HG02852 (cell line): ENCODE measurements at regions not wholly inside any gene's neighbourhood (a gene's known extent, or its start where the extent isn't known, plus 50 kb on each side); places are given as distances from the start of the nearest gene placed in this dataset.

ENCODE experiments used
- ATAC-seq: cut with Tn5 transposase; IDR thresholded peaks from one replicate; pipeline ENCODE4 v1.9.1; 2021; ENCODE audit warnings: mild to moderate bottlenecking, moderate library complexity; ENCODE audit not compliant: unreplicated experiment

- no peak for ATAC-seq
Observed at GRCh38 chr13:48181482-48182145, 51.4 kb upstream of the ITM2B start.

GRCh38 chr13:48178126-48178525 lies 54.9 kb upstream of the ITM2B start:
- no peak for ATAC-seq

- ATAC-seq, result no peak
Observed at GRCh38 chr13:48176781-48177180, 56.2 kb upstream of the ITM2B start.

GRCh38 chr13:48175185-48175584 lies 57.8 kb upstream of the ITM2B start:
- ATAC-seq, result peak; percentile 83

GRCh38 chr13:48167866-48168265 lies 65.1 kb upstream of the ITM2B start:
- no peak for ATAC-seq

GRCh38 chr13:48165727-48166126 lies 67.3 kb upstream of the ITM2B start:
- no peak for ATAC-seq

GRCh38 chr13:48165063-48165462 lies 67.9 kb upstream of the ITM2B start:
- no peak for ATAC-seq

GRCh38 chr13:48163061-48163460 lies 68.2 kb upstream of the MED4 start:
- ATAC-seq, result no peak

- no peak for ATAC-seq
Observed at GRCh38 chr13:48162217-48162616, 67.3 kb upstream of the MED4 start.

- no peak for ATAC-seq
Observed at GRCh38 chr13:48161530-48162179, 66.8 kb upstream of the MED4 start.

- ATAC-seq, result no peak
Observed at GRCh38 chr13:48160606-48161278, 65.8 kb upstream of the MED4 start.

- no peak for ATAC-seq
Observed at GRCh38 chr13:48159826-48160225, 64.9 kb upstream of the MED4 start.

- ATAC-seq, result no peak
Observed at GRCh38 chr13:48159401-48159800, 64.5 kb upstream of the MED4 start.

- ATAC-seq, result no peak
Observed at GRCh38 chr13:48158915-48159314, 64.0 kb upstream of the MED4 start.

GRCh38 chr13:48158290-48158689 lies 63.4 kb upstream of the MED4 start:
- no peak for ATAC-seq

- no peak for ATAC-seq
Observed at GRCh38 chr13:48156466-48156865, 61.6 kb upstream of the MED4 start.

- ATAC-seq, result no peak
Observed at GRCh38 chr13:48155848-48156247, 60.9 kb upstream of the MED4 start.

- ATAC-seq, result no peak
Observed at GRCh38 chr13:48154671-48155070, 59.8 kb upstream of the MED4 start.

- no peak for ATAC-seq
Observed at GRCh38 chr13:48153186-48153585, 58.3 kb upstream of the MED4 start.

- no peak for ATAC-seq
Observed at GRCh38 chr13:48151363-48152161, 56.7 kb upstream of the MED4 start.

- no peak for ATAC-seq
Observed at GRCh38 chr13:48148454-48148853, 53.5 kb upstream of the MED4 start.
